ENCODE measurements at regions not wholly inside any gene's neighbourhood (a gene's known extent, or its start where the extent isn't known, plus 50 kb on each side); places are given as distances from the start of the nearest gene placed in this dataset.
A peak's percentile ranks its signal among the peaks of the same experiment; 100 is the strongest.

DNA sequence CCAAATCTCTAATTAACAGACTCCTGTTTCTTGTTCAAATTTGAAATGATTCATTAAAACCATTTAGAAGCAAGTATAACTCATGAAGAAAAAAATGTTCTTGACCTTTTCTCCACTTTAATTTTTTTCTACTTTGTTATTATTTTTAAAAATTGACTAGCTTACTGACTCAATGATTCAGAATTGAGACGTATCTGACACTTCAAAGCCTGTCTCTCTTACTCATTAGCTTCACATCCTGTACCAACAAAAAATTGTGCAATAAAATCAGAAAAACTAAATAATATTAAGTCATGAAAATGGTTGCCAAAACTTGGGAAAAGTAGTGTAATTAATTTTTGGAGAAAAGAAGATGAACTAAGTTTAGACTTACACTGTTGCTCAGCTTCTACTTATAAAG lies 331.2 kb downstream of the SLC16A7 start:
- H3K79me2 ChIP-seq (ENCODE audit: control insufficient read depth, insufficient read depth, low read length): no peaks in the 10 kb centered on the region
- no peaks in the 10 kb centered on the region for H3K9me1 ChIP-seq (ENCODE audit: control insufficient read depth, extremely low read depth, insufficient read depth, low read length)
- no peaks in the 10 kb centered on the region for H4K20me1 ChIP-seq (ENCODE audit: control insufficient read depth, extremely low read depth, insufficient read depth, low read length)
- H2AFZ ChIP-seq (ENCODE audit: control insufficient read depth, low read length): no peak overlapping the region
- peaks cover 30% of the 10 kb centered on the region for H3K4me1 ChIP-seq (ENCODE audit: control insufficient read depth, extremely low read depth, insufficient read depth, low read length)
- H3K27me3 ChIP-seq (ENCODE audit: control insufficient read depth, extremely low read depth, insufficient read depth, low read length): no peaks in the 10 kb centered on the region
- DNase-seq (ENCODE audit: low read depth, low spot score) (peak; percentile 26), FAIRE-seq (no peak)
- H3K4me2 ChIP-seq (ENCODE audit: control insufficient read depth, extremely low read depth, insufficient read depth, low read depth, low read length): peak overlapping the region; percentile 14
- dilution Hi-C loops (cut with MboI; ENCODE audit: extremely low pct_ligation_motif_present, low sequenced_read_pairs): no loop called here
- H3K27ac ChIP-seq (ENCODE audit: control insufficient read depth, insufficient read depth, low read length): peak overlapping the region; percentile 18
- H3K36me3 ChIP-seq (ENCODE audit: control insufficient read depth in 2 of 2, extremely low read depth in 1 of 2, insufficient read depth in 2 of 2, low read length in 2 of 2): no peaks in the 10 kb centered on the region
- H3K4me3 ChIP-seq (ENCODE audit: control insufficient read depth in 2 of 3, extremely low read depth in 1 of 3, insufficient read depth in 2 of 3, low read depth in 1 of 3, low read length in 3 of 3): no peak overlapping the region
- no peak overlapping the region for H3K9ac ChIP-seq (ENCODE audit: control insufficient read depth, extremely low read depth, insufficient read depth, low read length)
- TF ChIP-seq CTCF (optimal IDR thresholded peaks at IDR 0.05 in 1 of 3, IDR thresholded peaks at IDR 0.05 in 1 of 3, conservative IDR thresholded peaks at IDR 0.05 in 1 of 3; ENCODE audit: extremely low read depth in 1 of 3, insufficient read depth in 2 of 3, low read length in 3 of 3): no peak
- no peak for TF ChIP-seq EZH2 (IDR thresholded peaks at IDR 0.05; ENCODE audit: low read length)
- H3K9me3 ChIP-seq (ENCODE audit: control insufficient read depth, low read depth, low read length): no peaks in the 10 kb centered on the region

- Histone ChIP-seq H3K9ac (ENCODE audit: control insufficient read depth, extremely low read depth, insufficient read depth, low read length) (peak overlapping the region; percentile 41), H4K20me1 (ENCODE audit: control insufficient read depth, extremely low read depth, insufficient read depth, low read length) (no peaks in the 10 kb centered on the region), H3K9me1 (ENCODE audit: control insufficient read depth, extremely low read depth, insufficient read depth, low read length) (no peaks in the 10 kb centered on the region), H3K27me3 (ENCODE audit: control insufficient read depth, extremely low read depth, insufficient read depth, low read length) (no peaks in the 10 kb centered on the region), H3K27ac (ENCODE audit: control insufficient read depth, insufficient read depth, low read length) (peak overlapping the region; percentile 87), H3K4me2 (ENCODE audit: control insufficient read depth, extremely low read depth, insufficient read depth, low read depth, low read length) (peak overlapping the region; percentile 62), H3K79me2 (ENCODE audit: control insufficient read depth, insufficient read depth, low read length) (no peaks in the 10 kb centered on the region), H2AFZ (ENCODE audit: control insufficient read depth, low read length) (peak overlapping the region; percentile 68), H3K36me3 (ENCODE audit: control insufficient read depth in 2 of 2, extremely low read depth in 1 of 2, insufficient read depth in 2 of 2, low read length in 2 of 2) (no peaks in the 10 kb centered on the region), H3K4me1 (ENCODE audit: control insufficient read depth, extremely low read depth, insufficient read depth, low read length) (peaks cover 30% of the 10 kb centered on the region), H3K9me3 (ENCODE audit: control insufficient read depth, low read depth, low read length) (no peaks in the 10 kb centered on the region), H3K4me3 (ENCODE audit: control insufficient read depth in 2 of 3, extremely low read depth in 1 of 3, insufficient read depth in 2 of 3, low read depth in 1 of 3, low read length in 3 of 3) (no peak overlapping the region)
- FAIRE-seq (no peak), DNase-seq (ENCODE audit: low read depth, low spot score) (peak; percentile 50)
- dilution Hi-C loops (cut with MboI; ENCODE audit: extremely low pct_ligation_motif_present, low sequenced_read_pairs): no loop called here
- no peak for TF ChIP-seq EZH2 (IDR thresholded peaks at IDR 0.05; ENCODE audit: low read length)
- no peak for TF ChIP-seq CTCF (optimal IDR thresholded peaks at IDR 0.05 in 1 of 3, IDR thresholded peaks at IDR 0.05 in 1 of 3, conservative IDR thresholded peaks at IDR 0.05 in 1 of 3; ENCODE audit: extremely low read depth in 1 of 3, insufficient read depth in 2 of 3, low read length in 3 of 3)
Observed at GRCh38 chr12:59928416-59928815, 332.6 kb downstream of the SLC16A7 start.
